Fibroblast of peridontal ligament (primary cell): ENCODE measurements at regions not wholly inside any gene's neighbourhood (a gene's known extent, or its start where the extent isn't known, plus 50 kb on each side); places are given as distances from the start of the nearest gene placed in this dataset.

Experiments used
- DNase-seq: peaks from one replicate; pipeline ENCODE4 v3.0.0-alpha.2; 2010; ENCODE audit errors: extremely low read depth

GRCh38 chr12:43179486-43179885, 372.5 kb downstream of the ADAMTS20 start:
- no peak for DNase-seq

GRCh38 chr12:43177276-43177675, 374.7 kb downstream of the ADAMTS20 start:
- DNase-seq = no peak

- no peak for DNase-seq
These were observed 382.8 kb downstream of the ADAMTS20 start for GRCh38 chr12:43169115-43169681.

GRCh38 chr12:43167691-43168090, 384.3 kb downstream of the ADAMTS20 start:
- DNase-seq = no peak

GRCh38 chr12:43165351-43165750, 386.7 kb downstream of the ADAMTS20 start:
- no peak for DNase-seq

- no peak for DNase-seq
These were observed 389.9 kb downstream of the ADAMTS20 start for GRCh38 chr12:43162138-43162537.

- no peak for DNase-seq
These were observed 392.5 kb downstream of the ADAMTS20 start for GRCh38 chr12:43159506-43159905.

GRCh38 chr12:43158126-43158525, 393.9 kb downstream of the ADAMTS20 start:
- DNase-seq = no peak

GRCh38 chr12:43155376-43155775, 396.6 kb downstream of the ADAMTS20 start:
- no peak for DNase-seq

- DNase-seq = no peak
These were observed 397.4 kb downstream of the ADAMTS20 start for GRCh38 chr12:43154498-43155045.

GRCh38 chr12:43151441-43151981, 400.5 kb downstream of the ADAMTS20 start:
- no peak for DNase-seq

GRCh38 chr12:43148691-43149090, 403.3 kb downstream of the ADAMTS20 start:
- no peak for DNase-seq

GRCh38 chr12:43147878-43148277, 404.1 kb downstream of the ADAMTS20 start:
- DNase-seq = no peak

- DNase-seq = no peak
These were observed 406.5 kb downstream of the ADAMTS20 start for GRCh38 chr12:43145481-43145880.

- DNase-seq = no peak
These were observed 408.7 kb downstream of the ADAMTS20 start for GRCh38 chr12:43143278-43143677.

- peak; percentile 8 for DNase-seq
These were observed 419.7 kb downstream of the ADAMTS20 start for GRCh38 chr12:43132291-43132690.

GRCh38 chr12:43131301-43131700, 420.7 kb downstream of the ADAMTS20 start:
- DNase-seq = no peak

- no peak for DNase-seq
These were observed 424.0 kb downstream of the ADAMTS20 start for GRCh38 chr12:43127886-43128549.

GRCh38 chr12:43126652-43127375, 425.2 kb downstream of the ADAMTS20 start:
- DNase-seq = no peak

GRCh38 chr12:43123461-43123860, 428.5 kb downstream of the ADAMTS20 start:
- DNase-seq = no peak

GRCh38 chr12:43120150-43120549, 431.9 kb downstream of the ADAMTS20 start:
- no peak for DNase-seq

- DNase-seq = no peak
These were observed 433.1 kb downstream of the ADAMTS20 start for GRCh38 chr12:43118881-43119280.

GRCh38 chr12:43118234-43118633, 433.8 kb downstream of the ADAMTS20 start:
- no peak for DNase-seq
